ENCODE measurements at regions not wholly inside any gene's neighbourhood (a gene's known extent, or its start where the extent isn't known, plus 50 kb on each side); places are given as distances from the start of the nearest gene placed in this dataset.

GRCh38 chr4:3364634-3365314 lies 72.0 kb downstream of the RGS12 start:
- no peak overlapping the region for H3K27ac Mint-ChIP-seq
- no peaks in the 10 kb centered on the region for H3K27me3 Mint-ChIP-seq (ENCODE audit: low read depth)
- DNase-seq (ENCODE audit: low spot score in 2 of 2, unreplicated experiment in 2 of 2), result no peak
- peaks cover 31% of the 10 kb centered on the region for H3K4me1 Mint-ChIP-seq
- no peak for TF ChIP-seq CTCF (IDR thresholded peaks at IDR 0.05; ENCODE audit: unreplicated experiment)
- H3K36me3 Mint-ChIP-seq, result no peaks in the 10 kb centered on the region
- H3K4me3 Mint-ChIP-seq, result no peak overlapping the region
- H3K9me3 Mint-ChIP-seq, result no peaks in the 10 kb centered on the region

- TF ChIP-seq CTCF (IDR thresholded peaks at IDR 0.05; ENCODE audit: unreplicated experiment), result no peak
- no peak for DNase-seq (ENCODE audit: low spot score in 2 of 2, unreplicated experiment in 2 of 2)
- H3K4me1 Mint-ChIP-seq, result peaks cover 31% of the 10 kb centered on the region
- no peak overlapping the region for H3K27ac Mint-ChIP-seq
- no peaks in the 10 kb centered on the region for H3K36me3 Mint-ChIP-seq
- no peak overlapping the region for H3K4me3 Mint-ChIP-seq
- H3K9me3 Mint-ChIP-seq, result no peaks in the 10 kb centered on the region
- H3K27me3 Mint-ChIP-seq (ENCODE audit: low read depth), result no peaks in the 10 kb centered on the region
These were observed 72.5 kb downstream of the RGS12 start for GRCh38 chr4:3365326-3365725.

GRCh38 chr4:3365871-3366842 lies 73.3 kb downstream of the RGS12 start:
- H3K4me1 Mint-ChIP-seq, result peaks cover 36% of the 10 kb centered on the region
- no peak overlapping the region for H3K4me3 Mint-ChIP-seq

GRCh38 chr4:3366893-3367775 lies 74.3 kb downstream of the RGS12 start:
- no peak for TF ChIP-seq CTCF (IDR thresholded peaks at IDR 0.05; ENCODE audit: unreplicated experiment)
- H3K27ac Mint-ChIP-seq, result peak overlapping the region; percentile 6
- no peaks in the 10 kb centered on the region for H3K9me3 Mint-ChIP-seq
- no peak for DNase-seq (ENCODE audit: low spot score in 2 of 2, unreplicated experiment in 2 of 2)
- H3K4me1 Mint-ChIP-seq, result peaks cover 44% of the 10 kb centered on the region
- no peaks in the 10 kb centered on the region for H3K36me3 Mint-ChIP-seq
- H3K4me3 Mint-ChIP-seq, result no peak overlapping the region
- H3K27me3 Mint-ChIP-seq (ENCODE audit: low read depth), result no peaks in the 10 kb centered on the region

More at GRCh38 chr4:3365871-3366842, 73.3 kb downstream of the RGS12 start:
- Mint-ChIP-seq H3K9me3 (no peaks in the 10 kb centered on the region), H3K27me3 (ENCODE audit: low read depth) (no peaks in the 10 kb centered on the region), H3K27ac (no peak overlapping the region), H3K36me3 (no peaks in the 10 kb centered on the region)
- DNase-seq (ENCODE audit: low spot score in 2 of 2, unreplicated experiment in 2 of 2), result no peak
- TF ChIP-seq CTCF (IDR thresholded peaks at IDR 0.05; ENCODE audit: unreplicated experiment), result no peak

- Mint-ChIP-seq H3K9me3 (no peaks in the 10 kb centered on the region), H3K4me1 (peaks cover 50% of the 10 kb centered on the region), H3K36me3 (no peaks in the 10 kb centered on the region), H3K4me3 (no peak overlapping the region), H3K27me3 (ENCODE audit: low read depth) (no peaks in the 10 kb centered on the region), H3K27ac (no peak overlapping the region)
- no peak for TF ChIP-seq CTCF (IDR thresholded peaks at IDR 0.05; ENCODE audit: unreplicated experiment)
- DNase-seq (ENCODE audit: low spot score in 2 of 2, unreplicated experiment in 2 of 2), result no peak
These were observed 73.9 kb upstream of the HGFAC start for GRCh38 chr4:3367866-3368265.

Data from mesothelial cell of epicardium (in vitro differentiated cells).